IMR-90 (cell line): ENCODE measurements at regions not wholly inside any gene's neighbourhood (a gene's known extent, or its start where the extent isn't known, plus 50 kb on each side); places are given as distances from the start of the nearest gene placed in this dataset.
A peak's percentile ranks its signal among the peaks of the same experiment; 100 is the strongest.

Experiments
- ATAC-seq: fragments of 200-7000 bp; cut with Tn5 transposase; 2 replicates; pipeline ENCODE4 v1.9.1; 2020; ENCODE audit warnings: low read depth, mild to moderate bottlenecking, moderate library complexity
- BruUV-seq: library from RNA; stranded (reverse); fragments of 400-500 nt; replicated peaks from 2 replicates; lab custom pipeline; 2021; lab: Mats Ljungman, UMichigan
- CTCF ChIA-PET: fragments of 300-600 bp; formaldehyde crosslinking; extraction: SDS; loops from one replicate; lab custom pipeline; 2021; ENCODE audit warnings: antibody characterized with exemption; lab: Yijun Ruan, JAX
- POLR2A ChIA-PET: fragments of 300-600 bp; sonication (Branson Sonifier 250); formaldehyde crosslinking; loops from one replicate; lab custom pipeline; 2022; ENCODE audit warnings: antibody characterized with exemption; ENCODE audit not compliant: unreplicated experiment; lab: Charles Lee
- DNase-seq: peaks from one replicate; pipeline ENCODE4 v3.0.0; 2013
- H2AFZ ChIP-seq: replicated peaks from 2 replicates; pipeline ENCODE3; 2013; ENCODE audit warnings: low read length, mild to moderate bottlenecking; ENCODE audit not compliant: poor library complexity
- H2AK5ac ChIP-seq: 2 replicates; pipeline ENCODE4 v1.6.1; 2013; ENCODE audit warnings: low read depth, low read length, inconsistent platforms
- H2AK9ac ChIP-seq: replicated peaks from 2 replicates; pipeline ENCODE3; 2013; ENCODE audit warnings: mild to moderate bottlenecking, low read depth, low read length, moderate library complexity; ENCODE audit not compliant: poor library complexity
- H2BK120ac ChIP-seq: 2 replicates; pipeline ENCODE4 v1.6.1; 2013; ENCODE audit warnings: low read depth, low read length, inconsistent platforms
- H2BK15ac ChIP-seq: 3 replicates; pipeline ENCODE4 v1.6.1; 2013; ENCODE audit warnings: low read depth, low read length, inconsistent platforms
- H2BK20ac ChIP-seq: 2 replicates; pipeline ENCODE4 v1.6.1; 2013; ENCODE audit warnings: low read depth, mild to moderate bottlenecking, inconsistent platforms, low read length, moderate library complexity
- H2BK5ac ChIP-seq: 2 replicates; pipeline ENCODE4 v1.6.1; 2013; ENCODE audit warnings: mild to moderate bottlenecking, low read depth, low read length, inconsistent platforms; ENCODE audit not compliant: poor library complexity, severe bottlenecking
- H3K14ac ChIP-seq: replicated peaks from 2 replicates; pipeline ENCODE4 v1.6.1; 2013; ENCODE audit warnings: low read depth, low read length, inconsistent platforms
- H3K18ac ChIP-seq: 2 replicates; pipeline ENCODE4 v1.6.1; 2013; ENCODE audit warnings: low read depth, low read length, control low read depth
- H3K23ac ChIP-seq: 2 replicates; pipeline ENCODE4 v1.6.1; 2013; ENCODE audit warnings: low read depth, low read length, inconsistent platforms
- H3K27ac ChIP-seq: 2 replicates; pipeline ENCODE4 v1.5.1; 2013; ENCODE audit warnings: mild to moderate bottlenecking, control low read depth, low read length; ENCODE audit not compliant: insufficient read depth
- H3K27me3 ChIP-seq: 2 replicates; pipeline ENCODE4 v1.6.1; 2013; ENCODE audit warnings: low read length; ENCODE audit not compliant: control insufficient read depth, insufficient read depth
- H3K36me3 ChIP-seq: 2 replicates; pipeline ENCODE4 v1.6.1; 2013; ENCODE audit warnings: low read length, mixed read lengths; ENCODE audit not compliant: control insufficient read depth, insufficient read depth
- H3K4ac ChIP-seq: 2 replicates; pipeline ENCODE4 v1.6.1; 2013; ENCODE audit warnings: low read depth, low read length, inconsistent platforms
- H3K4me1 ChIP-seq: 2 replicates; pipeline ENCODE4 v1.6.1; 2013; ENCODE audit warnings: low read length, mixed read lengths; ENCODE audit not compliant: control insufficient read depth, insufficient read depth
- H3K4me2 ChIP-seq: 2 replicates; pipeline ENCODE4 v1.6.1; 2013; ENCODE audit warnings: low read depth, mild to moderate bottlenecking, control low read depth, low read length, moderate library complexity
- H3K4me3 ChIP-seq: 2 replicates; pipeline ENCODE4 v1.5.1; 2013; ENCODE audit warnings: low read depth, mild to moderate bottlenecking, control low read depth, low read length, moderate library complexity; ENCODE audit not compliant: insufficient read depth
- H3K56ac ChIP-seq: 2 replicates; pipeline ENCODE4 v1.6.1; 2013; ENCODE audit warnings: low read length, inconsistent platforms; ENCODE audit not compliant: insufficient read depth; ENCODE audit errors: extremely low read depth
- H3K79me1 ChIP-seq, 2 experiments: 2 replicates each; pipeline ENCODE4 v1.6.1; 2013; ENCODE audit warnings: low read length in 2 of 2, inconsistent platforms in 1 of 2, low read depth in 1 of 2
- H3K9ac ChIP-seq: 2 replicates; pipeline ENCODE4 v1.6.1; 2013; ENCODE audit warnings: low read depth, low read length, control low read depth
- H3K9me1 ChIP-seq: 2 replicates; pipeline ENCODE4 v1.6.1; 2013; ENCODE audit warnings: low read length, inconsistent platforms; ENCODE audit not compliant: insufficient read depth
- H3K9me3 ChIP-seq: 2 replicates; pipeline ENCODE4 v1.6.1; 2013; ENCODE audit warnings: low read length; ENCODE audit not compliant: control insufficient read depth, insufficient read depth
- H4K20me1 ChIP-seq: 2 replicates; pipeline ENCODE4 v1.6.1; 2013; ENCODE audit warnings: low read length, inconsistent platforms; ENCODE audit not compliant: insufficient read depth
- H4K5ac ChIP-seq: 2 replicates; pipeline ENCODE4 v1.6.1; 2013; ENCODE audit warnings: mild to moderate bottlenecking, low read depth, low read length, control low read depth
- H4K8ac ChIP-seq, 2 experiments: 2 replicates each; pipeline ENCODE4 v1.6.1; 2013; ENCODE audit warnings: low read depth in 2 of 2, low read length in 2 of 2, control low read depth in 1 of 2, inconsistent platforms in 1 of 2
- H4K91ac ChIP-seq: 2 replicates; pipeline ENCODE4 v1.6.1; 2013; ENCODE audit warnings: low read depth, low read length, inconsistent platforms; ENCODE audit not compliant: insufficient read depth
- FOS ChIP-seq: fragments of 150-350 bp; IDR thresholded peaks from 2 replicates; pipeline ENCODE4 v1.6.1; 2016; ENCODE audit warnings: low read depth, low read length
- MXI1 ChIP-seq: IDR thresholded peaks from 2 replicates; pipeline ENCODE4 v1.6.1; 2012; ENCODE audit warnings: low read depth, mild to moderate bottlenecking, low read length, moderate library complexity, borderline replicate concordance
- SMC3 ChIP-seq: fragments of 150-350 bp; IDR thresholded peaks from 2 replicates; pipeline ENCODE4 v1.6.1; 2016; ENCODE audit warnings: low read depth, mild to moderate bottlenecking, antibody characterized with exemption, low read length, moderate library complexity
- WGBS, 2 experiments: methylation state at CpG; one replicate each; pipeline versions ENCODE4 v1.1.5 to v1.1.7; 2013; ENCODE audit warnings: missing lambda C conversion rate in 2 of 2; ENCODE audit not compliant: insufficient read length in 1 of 2; ENCODE audit errors: extremely low coverage in 2 of 2; 5-methylcytosine and 5-hydroxymethylcytosine counted together
- dilution Hi-C: fragments of 300-500 bp; cut with HindIII; formaldehyde crosslinking; loops from one replicate; pipeline ENCODE4 v1.14.3; 2018; ENCODE audit warnings: low sequenced_read_pairs; ENCODE audit not compliant: unreplicated experiment
- in situ Hi-C: fragments of 300-500 bp; cut with MboI; formaldehyde crosslinking; loops from 3 replicates; pipeline ENCODE4 v1.14.3; 2019; ENCODE audit warnings: low sequenced_read_pairs, inconsistent platforms, mixed read lengths
- intact Hi-C: fragments of 100-400 bp; cut with micrococcal nuclease; formaldehyde crosslinking; loops from 2 replicates; pipeline ENCODE4 v1.10.0; 2022
- TF ChIP-seq, protein P1 (sequence below): fragments of 150-350 bp; IDR thresholded peaks from 2 replicates; pipeline ENCODE4 v1.6.1; 2017; ENCODE audit warnings: mild to moderate bottlenecking, antibody characterized with exemption, low read length, low read depth

DNA sequence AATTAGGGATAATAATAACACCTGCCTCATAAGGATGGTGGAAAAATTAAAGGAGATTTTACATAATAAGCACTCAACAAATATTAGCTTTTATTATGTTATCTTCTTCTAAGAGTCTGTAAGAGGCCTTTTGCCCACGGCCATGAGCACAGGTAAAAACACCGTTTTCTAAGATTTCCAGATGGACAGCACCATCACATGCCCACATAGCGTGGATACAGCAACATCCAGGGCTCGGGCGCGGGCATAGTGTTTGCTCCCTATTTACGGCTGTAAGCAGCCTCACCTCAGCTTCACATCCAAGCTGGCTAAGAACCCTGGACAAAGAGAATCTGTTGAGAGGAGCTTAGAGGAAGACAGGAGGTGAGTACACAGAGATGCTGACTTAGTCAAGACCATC, 216.4 kb upstream of the IRF2BP2 start:
- H3K4me2 ChIP-seq: no peak overlapping the region
- in situ Hi-C loops: no loop called here
- no peaks in the 10 kb centered on the region for H4K20me1 ChIP-seq
- no peaks in the 10 kb centered on the region for H3K9me1 ChIP-seq
- dilution Hi-C loops: loop anchor here (25.0 kb wide), 1 partner anchor 89 kb away; no protein-coding TSS in a partner anchor
- H2BK5ac ChIP-seq: no peak overlapping the region
- H3K4ac ChIP-seq: no peak overlapping the region
- DNase-seq (no peak), ATAC-seq (no peak)
- no peaks in the 10 kb centered on the region for H3K36me3 ChIP-seq
- no peak overlapping the region for H3K9ac ChIP-seq
- peaks cover 8% of the 10 kb centered on the region; the same call in 1 of the 2 replicates for H3K4me1 ChIP-seq
- H3K23ac ChIP-seq: no peak overlapping the region
- H2BK20ac ChIP-seq: no peak overlapping the region
- H2AK9ac ChIP-seq: no peak overlapping the region
- H3K9me3 ChIP-seq: no peaks in the 10 kb centered on the region
- H3K27ac ChIP-seq: no peak overlapping the region
- no peak overlapping the region for H3K56ac ChIP-seq
- no peaks in the 10 kb centered on the region for H3K79me1 ChIP-seq
- BruUV-seq: no TSS peak
- peak overlapping the region; percentile 24; the same call in 1 of the 2 replicates for H2AK5ac ChIP-seq
- H4K8ac ChIP-seq: no peak overlapping the region
- no peak overlapping the region for H2AFZ ChIP-seq
- H4K5ac ChIP-seq: no peak overlapping the region
- no peak overlapping the region for H4K91ac ChIP-seq
- no peak overlapping the region for H3K4me3 ChIP-seq
- H3K14ac ChIP-seq: no peak overlapping the region
- no peak overlapping the region; the same call in 1 of the 2 replicates for H3K18ac ChIP-seq
- no peak for TF ChIP-seq FOS
- TF ChIP-seq SMC3: no peak
- TF ChIP-seq, protein P1, sequence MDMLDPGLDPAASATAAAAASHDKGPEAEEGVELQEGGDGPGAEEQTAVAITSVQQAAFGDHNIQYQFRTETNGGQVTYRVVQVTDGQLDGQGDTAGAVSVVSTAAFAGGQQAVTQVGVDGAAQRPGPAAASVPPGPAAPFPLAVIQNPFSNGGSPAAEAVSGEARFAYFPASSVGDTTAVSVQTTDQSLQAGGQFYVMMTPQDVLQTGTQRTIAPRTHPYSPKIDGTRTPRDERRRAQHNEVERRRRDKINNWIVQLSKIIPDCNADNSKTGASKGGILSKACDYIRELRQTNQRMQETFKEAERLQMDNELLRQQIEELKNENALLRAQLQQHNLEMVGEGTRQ: no peak
- no peak for TF ChIP-seq MXI1
- no peaks in the 10 kb centered on the region for H3K27me3 ChIP-seq
- no peak overlapping the region for H2BK120ac ChIP-seq
- ChIA-PET POLR2A (no interaction called here), CTCF (interaction anchor here (2.1 kb wide), 1 partner anchor 13 kb away, joined by 5 read pairs; no protein-coding TSS in a partner anchor)
- H2BK15ac ChIP-seq: no peak overlapping the region
- intact Hi-C loops: no loop called here
- no CpG with 5 or more reads among the region's 7 CpGs for WGBS, 2 experiments
